ENCODE measurements at regions not wholly inside any gene's neighbourhood (a gene's known extent, or its start where the extent isn't known, plus 50 kb on each side); places are given as distances from the start of the nearest gene placed in this dataset.

GRCh38 chr15:46232471-46232870, 597.6 kb downstream of the SQOR start:
- Histone ChIP-seq H2AK5ac (ENCODE audit: insufficient read length, low read length) (no peak overlapping the region), H3K27ac (ENCODE audit: insufficient read length, low read depth, low read length) (no peak overlapping the region), H4K8ac (replicated peaks; ENCODE audit: insufficient read length, low read depth, low read length) (no peak overlapping the region), H2BK120ac (ENCODE audit: low read depth, low read length, poor library complexity, severe bottlenecking) (no peak overlapping the region), H4K5ac (ENCODE audit: insufficient read length, low read depth, low read length) (no peak overlapping the region), H4K20me1 (ENCODE audit: control insufficient read depth, insufficient read depth, insufficient read length) (no peaks in the 10 kb centered on the region), H3K9me3 (ENCODE audit: control insufficient read depth, low read depth, low read length) (no peaks in the 10 kb centered on the region), H2BK12ac (ENCODE audit: insufficient read length, low read depth, low read length) (no peak overlapping the region), H2BK5ac (ENCODE audit: insufficient read length, low read length) (no peak overlapping the region), H3K23ac (ENCODE audit: insufficient read length, low read depth, low read length) (no peak overlapping the region), H3K56ac (ENCODE audit: insufficient read length, low read depth, low read length) (no peak overlapping the region), H3K18ac (ENCODE audit: insufficient read length, low read depth, low read length) (no peak overlapping the region), H2AFZ (ENCODE audit: low read length) (no peak overlapping the region), H3K4me1 (ENCODE audit: insufficient read depth, low read length) (no peaks in the 10 kb centered on the region), H3K23me2 (ENCODE audit: insufficient read length, low read depth, low read length, poor library complexity, severe bottlenecking) (no peaks in the 10 kb centered on the region), H4K91ac (ENCODE audit: insufficient read length, low read depth, low read length) (no peak overlapping the region), H3K4me2 (ENCODE audit: insufficient read depth, insufficient read length, low read length) (no peak overlapping the region), H3K27me3 (ENCODE audit: insufficient read depth, low read length) (peaks cover 5% of the 10 kb centered on the region; the same call in 1 of the 2 replicates), H3K79me2 (ENCODE audit: insufficient read depth, low read length) (no peaks in the 10 kb centered on the region), H3K9ac (ENCODE audit: extremely low read depth, insufficient read length, low read length) (no peak overlapping the region), H3T11ph (ENCODE audit: low read length) (no peak overlapping the region), H3K79me1 (ENCODE audit: insufficient read depth, low read depth, low read length, poor library complexity, severe bottlenecking) (no peaks in the 10 kb centered on the region), H3K14ac (ENCODE audit: insufficient read depth, low read length) (no peak overlapping the region), H2BK15ac (ENCODE audit: low read depth, low read length) (no peak overlapping the region), H3K4ac (ENCODE audit: low read depth, low read length) (no peak overlapping the region), H2BK20ac (ENCODE audit: low read depth, low read length, poor library complexity, severe bottlenecking) (no peak overlapping the region)
- no peak overlapping the region for H3K27ac Mint-ChIP-seq
- WGBS (ENCODE audit: extremely low coverage, insufficient read length, low lambda C conversion rate): no CpG with 5 or more reads among the region's 2 CpGs
- no peak overlapping the region for H3K4me3 Mint-ChIP-seq
- TF ChIP-seq, protein P1, sequence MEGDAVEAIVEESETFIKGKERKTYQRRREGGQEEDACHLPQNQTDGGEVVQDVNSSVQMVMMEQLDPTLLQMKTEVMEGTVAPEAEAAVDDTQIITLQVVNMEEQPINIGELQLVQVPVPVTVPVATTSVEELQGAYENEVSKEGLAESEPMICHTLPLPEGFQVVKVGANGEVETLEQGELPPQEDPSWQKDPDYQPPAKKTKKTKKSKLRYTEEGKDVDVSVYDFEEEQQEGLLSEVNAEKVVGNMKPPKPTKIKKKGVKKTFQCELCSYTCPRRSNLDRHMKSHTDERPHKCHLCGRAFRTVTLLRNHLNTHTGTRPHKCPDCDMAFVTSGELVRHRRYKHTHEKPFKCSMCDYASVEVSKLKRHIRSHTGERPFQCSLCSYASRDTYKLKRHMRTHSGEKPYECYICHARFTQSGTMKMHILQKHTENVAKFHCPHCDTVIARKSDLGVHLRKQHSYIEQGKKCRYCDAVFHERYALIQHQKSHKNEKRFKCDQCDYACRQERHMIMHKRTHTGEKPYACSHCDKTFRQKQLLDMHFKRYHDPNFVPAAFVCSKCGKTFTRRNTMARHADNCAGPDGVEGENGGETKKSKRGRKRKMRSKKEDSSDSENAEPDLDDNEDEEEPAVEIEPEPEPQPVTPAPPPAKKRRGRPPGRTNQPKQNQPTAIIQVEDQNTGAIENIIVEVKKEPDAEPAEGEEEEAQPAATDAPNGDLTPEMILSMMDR (conservative IDR thresholded peaks at IDR 0.05): no peak
- H3K4me1 Mint-ChIP-seq: peaks cover 15 to 16% of the 10 kb centered on the region in 2 experiments
- H3K36me3 Mint-ChIP-seq (ENCODE audit: insufficient read depth in 1 of 3, low read depth in 3 of 3): no peaks in the 10 kb centered on the region
- peaks cover 4 to 11% of the 10 kb centered on the region in 2 experiments; a peak in 4 of 5 replicates for H3K9me3 Mint-ChIP-seq
- H3K27me3 Mint-ChIP-seq (ENCODE audit: low read depth): peaks cover 42% of the 10 kb centered on the region
- no peak for DNase-seq

Measured in H9 (cell line).